RWPE1 (cell line): ENCODE measurements at regions not wholly inside any gene's neighbourhood (a gene's known extent, or its start where the extent isn't known, plus 50 kb on each side); places are given as distances from the start of the nearest gene placed in this dataset.

Experiments
- CTCF ChIA-PET: fragments of 350-600 bp; sonication (Branson Sonifier 250); formaldehyde crosslinking; extraction: SDS; loops from one replicate; lab custom pipeline; 2021; lab: Yijun Ruan, JAX
- POLR2A ChIA-PET: fragments of 400-600 bp; formaldehyde crosslinking; extraction: SDS; loops from one replicate; lab custom pipeline; 2020; ENCODE audit warnings: antibody characterized with exemption; ENCODE audit not compliant: low non-redundant PET; lab: Yijun Ruan, JAX
- DNase-seq: peaks from one replicate; pipeline ENCODE4 v3.0.0; 2012; ENCODE audit warnings: low spot score
- H3K27ac ChIP-seq: fragments of 450-650 bp; 2 replicates; pipeline ENCODE4 v1.5.1; 2017
- CTCF ChIP-seq: fragments of 450-650 bp; conservative IDR thresholded peaks from 2 replicates; pipeline ENCODE4 v1.5.1; 2017; ENCODE audit warnings: low read depth, mild to moderate bottlenecking

GRCh38 chr22:48644997-48645396 lies 1182.7 kb downstream of the BRD1 start:
- CTCF ChIA-PET: no interaction called here
- DNase-seq: no peak
- POLR2A ChIA-PET: no interaction called here
- TF ChIP-seq CTCF: no peak
- H3K27ac ChIP-seq: no peak overlapping the region

- CTCF ChIA-PET: no interaction called here
- no peak for TF ChIP-seq CTCF
- POLR2A ChIA-PET: no interaction called here
- H3K27ac ChIP-seq: no peak overlapping the region
- DNase-seq: no peak
These were observed 1183.6 kb downstream of the BRD1 start for GRCh38 chr22:48644108-48644507.

GRCh38 chr22:48643066-48643731 lies 1184.5 kb downstream of the BRD1 start:
- POLR2A ChIA-PET: no interaction called here
- no peak for DNase-seq
- no peak for TF ChIP-seq CTCF
- CTCF ChIA-PET: no interaction called here
- H3K27ac ChIP-seq: no peak overlapping the region

GRCh38 chr22:48642550-48642949 lies 1185.1 kb downstream of the BRD1 start:
- ChIA-PET POLR2A (no interaction called here), CTCF (no interaction called here)
- TF ChIP-seq CTCF: no peak
- H3K27ac ChIP-seq: no peak overlapping the region
- no peak for DNase-seq

GRCh38 chr22:48641906-48642475 lies 1185.7 kb downstream of the BRD1 start:
- CTCF ChIA-PET: no interaction called here
- no peak for DNase-seq
- TF ChIP-seq CTCF: no peak
- POLR2A ChIA-PET: no interaction called here
- H3K27ac ChIP-seq: no peak overlapping the region

GRCh38 chr22:48640890-48641841 lies 1186.5 kb downstream of the BRD1 start:
- DNase-seq: no peak
- no peak overlapping the region for H3K27ac ChIP-seq
- ChIA-PET CTCF (no interaction called here), POLR2A (no interaction called here)
- no peak for TF ChIP-seq CTCF
